ENCODE measurements at regions not wholly inside any gene's neighbourhood (a gene's known extent, or its start where the extent isn't known, plus 50 kb on each side); places are given as distances from the start of the nearest gene placed in this dataset.

DNA sequence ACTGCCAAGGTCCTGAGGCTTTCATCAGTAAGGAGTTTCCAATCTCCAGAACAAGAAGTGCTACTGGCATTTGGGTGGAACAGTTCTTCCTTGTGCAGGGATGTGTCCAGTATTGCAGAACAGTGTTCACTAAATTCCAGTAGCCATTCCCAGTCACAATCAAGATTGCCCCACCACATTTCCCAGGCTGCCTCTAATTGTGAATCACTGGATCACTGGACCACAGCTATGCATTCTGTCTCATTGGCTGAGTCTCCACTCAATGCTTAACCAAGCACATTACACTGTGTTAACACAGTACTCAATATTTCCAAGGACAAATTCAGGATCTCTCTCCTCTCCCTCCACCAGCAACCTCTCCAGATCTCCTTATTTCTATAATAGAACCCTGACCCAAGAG lies 160.2 kb upstream of the CCDC150 start:
- TF ChIP-seq, protein P1, sequence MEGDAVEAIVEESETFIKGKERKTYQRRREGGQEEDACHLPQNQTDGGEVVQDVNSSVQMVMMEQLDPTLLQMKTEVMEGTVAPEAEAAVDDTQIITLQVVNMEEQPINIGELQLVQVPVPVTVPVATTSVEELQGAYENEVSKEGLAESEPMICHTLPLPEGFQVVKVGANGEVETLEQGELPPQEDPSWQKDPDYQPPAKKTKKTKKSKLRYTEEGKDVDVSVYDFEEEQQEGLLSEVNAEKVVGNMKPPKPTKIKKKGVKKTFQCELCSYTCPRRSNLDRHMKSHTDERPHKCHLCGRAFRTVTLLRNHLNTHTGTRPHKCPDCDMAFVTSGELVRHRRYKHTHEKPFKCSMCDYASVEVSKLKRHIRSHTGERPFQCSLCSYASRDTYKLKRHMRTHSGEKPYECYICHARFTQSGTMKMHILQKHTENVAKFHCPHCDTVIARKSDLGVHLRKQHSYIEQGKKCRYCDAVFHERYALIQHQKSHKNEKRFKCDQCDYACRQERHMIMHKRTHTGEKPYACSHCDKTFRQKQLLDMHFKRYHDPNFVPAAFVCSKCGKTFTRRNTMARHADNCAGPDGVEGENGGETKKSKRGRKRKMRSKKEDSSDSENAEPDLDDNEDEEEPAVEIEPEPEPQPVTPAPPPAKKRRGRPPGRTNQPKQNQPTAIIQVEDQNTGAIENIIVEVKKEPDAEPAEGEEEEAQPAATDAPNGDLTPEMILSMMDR (IDR thresholded peaks at IDR 0.05): no peak
- TF ChIP-seq EZH2 (IDR thresholded peaks at IDR 0.05; ENCODE audit: borderline replicate concordance, insufficient read depth, low read depth, low read length, poor library complexity, severe bottlenecking): no peak
